ENCODE measurements at regions not wholly inside any gene's neighbourhood (a gene's known extent, or its start where the extent isn't known, plus 50 kb on each side); places are given as distances from the start of the nearest gene placed in this dataset.
"Not testable (repeated sequence)": the region's sequence is repeated elsewhere in the genome, so short reads cannot be mapped to it uniquely, and the experiment has no call there.

GRCh38 chr6:87756858-87757257 is 54.8 kb upstream of the AKIRIN2 start:
- Histone ChIP-seq H3K36me3 (ENCODE audit: control insufficient read depth in 1 of 2, insufficient read depth in 2 of 2, low read length in 2 of 2) (no peaks in the 10 kb centered on the region), H3K27me3 (ENCODE audit: low read depth, low read length) (no peaks in the 10 kb centered on the region), H3K27ac (ENCODE audit: low read length) (no peak overlapping the region), H3K4me3 (ENCODE audit: low read depth in 1 of 2, low read length in 2 of 2) (no peak overlapping the region), H3K4me1 (ENCODE audit: control insufficient read depth in 1 of 2, insufficient read depth in 2 of 2, low read length in 2 of 2) (no peaks in the 10 kb centered on the region), H3K9me3 (ENCODE audit: control insufficient read depth in 1 of 2, low read length in 2 of 2) (no peaks in the 10 kb centered on the region)

DNA sequence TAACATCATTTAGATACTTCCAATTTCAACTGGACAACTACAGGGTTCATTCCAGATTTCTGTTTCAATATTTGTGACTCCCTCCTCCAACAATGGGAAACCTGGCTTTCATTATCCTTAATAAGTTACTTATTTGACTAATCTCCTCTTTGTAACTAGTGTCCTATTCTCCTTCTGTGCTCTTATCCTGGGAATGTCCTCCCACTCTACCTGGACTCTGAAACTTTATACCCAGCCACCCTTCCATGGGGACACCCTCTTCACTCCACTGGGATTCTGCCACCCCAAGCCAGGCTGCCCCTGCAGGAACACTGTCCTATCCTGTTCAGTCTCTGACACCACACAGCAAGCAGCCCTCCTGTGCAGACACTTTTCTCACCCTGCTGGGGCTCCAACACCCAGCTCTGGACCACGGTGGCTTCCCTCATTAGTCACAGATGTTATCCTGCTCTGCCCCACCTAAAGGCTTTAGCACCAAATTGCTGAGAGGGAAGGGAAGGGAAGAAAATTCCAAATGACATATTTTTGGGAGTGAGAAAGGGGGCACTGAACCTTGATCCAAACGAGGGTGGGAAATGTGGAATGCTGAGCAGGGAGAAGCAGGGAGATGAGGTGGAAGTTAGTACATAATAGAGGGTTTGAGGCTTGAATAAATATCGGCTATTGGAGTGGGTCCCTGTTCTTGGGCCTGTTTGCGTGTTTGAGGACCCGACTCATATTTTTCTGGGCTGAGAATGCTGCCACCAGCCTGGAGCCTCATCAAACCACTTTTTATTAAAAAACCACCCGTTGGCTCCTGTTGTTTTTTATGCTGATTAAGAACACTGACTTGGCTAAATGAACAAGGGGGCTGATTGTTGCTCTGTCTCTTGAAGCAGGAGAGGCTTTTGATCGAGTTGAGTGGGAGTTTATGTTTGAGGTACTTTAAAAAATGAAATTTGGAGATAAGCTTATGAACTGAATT is 54.0 kb upstream of the AKIRIN2 start:
- Histone ChIP-seq H3K4me3 (ENCODE audit: low read depth in 1 of 2, low read length in 2 of 2) (no peak overlapping the region), H3K27me3 (ENCODE audit: low read depth, low read length) (no peaks in the 10 kb centered on the region), H3K36me3 (ENCODE audit: control insufficient read depth in 1 of 2, insufficient read depth in 2 of 2, low read length in 2 of 2) (no peaks in the 10 kb centered on the region), H3K4me1 (ENCODE audit: control insufficient read depth in 1 of 2, insufficient read depth in 2 of 2, low read length in 2 of 2) (no peaks in the 10 kb centered on the region), H3K9me3 (ENCODE audit: control insufficient read depth in 1 of 2, low read length in 2 of 2) (no peaks in the 10 kb centered on the region), H3K27ac (ENCODE audit: low read length) (no peak overlapping the region)

DNA sequence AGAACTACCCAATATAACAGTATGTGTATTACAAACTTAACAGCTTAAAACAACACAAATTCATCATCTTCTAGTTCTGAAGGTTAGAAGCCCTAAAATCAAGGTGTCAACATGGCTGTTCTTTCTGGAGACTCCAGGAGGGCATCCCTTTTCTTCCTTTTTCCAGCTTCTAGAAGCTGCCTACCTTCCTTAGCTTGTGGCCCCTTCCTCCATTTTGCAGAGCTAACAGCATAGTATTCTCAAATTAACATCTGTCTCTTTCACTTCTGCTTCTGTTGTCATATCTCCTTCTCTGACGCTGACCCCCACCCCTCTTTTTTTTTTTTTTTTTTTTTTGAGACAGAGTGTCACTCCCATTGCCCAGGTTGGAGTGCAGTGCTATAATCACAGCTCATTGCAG is 52.8 kb upstream of the AKIRIN2 start:
- Histone ChIP-seq H3K27me3 (ENCODE audit: low read depth, low read length) (no peaks in the 10 kb centered on the region), H3K36me3 (ENCODE audit: control insufficient read depth in 1 of 2, insufficient read depth in 2 of 2, low read length in 2 of 2) (no peaks in the 10 kb centered on the region), H3K9me3 (ENCODE audit: control insufficient read depth in 1 of 2, low read length in 2 of 2) (no peaks in the 10 kb centered on the region), H3K27ac (ENCODE audit: low read length) (no peak overlapping the region), H3K4me1 (ENCODE audit: control insufficient read depth in 1 of 2, insufficient read depth in 2 of 2, low read length in 2 of 2) (no peaks in the 10 kb centered on the region), H3K4me3 (ENCODE audit: low read depth in 1 of 2, low read length in 2 of 2) (no peak overlapping the region)

DNA sequence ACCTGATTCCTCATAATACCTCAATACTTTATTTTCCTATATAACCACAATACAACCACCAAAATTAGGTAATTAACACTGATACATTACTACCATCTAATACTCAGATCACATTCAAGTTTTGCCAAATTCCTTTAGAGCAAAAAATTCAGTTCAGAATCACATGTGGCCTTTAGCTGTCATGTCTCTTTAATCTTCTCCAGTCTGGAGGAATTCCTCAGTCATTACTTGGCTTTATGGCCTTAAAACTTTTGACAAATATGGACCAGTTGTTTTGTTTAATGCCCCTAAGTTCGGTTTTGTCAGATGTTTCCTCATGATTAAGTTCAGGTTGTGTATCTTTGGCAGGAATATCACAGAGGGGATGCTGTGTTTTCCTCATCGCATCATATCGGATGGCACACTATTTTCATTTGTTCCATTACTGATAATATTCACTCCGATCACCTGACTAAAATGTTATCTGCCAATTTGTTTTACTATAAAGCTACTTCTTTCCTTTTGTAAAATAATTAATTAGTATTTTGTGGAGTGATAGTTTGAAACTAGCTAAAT is 51.2 kb upstream of the AKIRIN2 start:
- no peaks in the 10 kb centered on the region for H3K27me3 ChIP-seq (ENCODE audit: low read depth, low read length)
- no peak overlapping the region for H3K27ac ChIP-seq (ENCODE audit: low read length)
- no peaks in the 10 kb centered on the region for H3K36me3 ChIP-seq (ENCODE audit: control insufficient read depth in 1 of 2, insufficient read depth in 2 of 2, low read length in 2 of 2)
- no peaks in the 10 kb centered on the region for H3K4me1 ChIP-seq (ENCODE audit: control insufficient read depth in 1 of 2, insufficient read depth in 2 of 2, low read length in 2 of 2)
- no peaks in the 10 kb centered on the region for H3K9me3 ChIP-seq (ENCODE audit: control insufficient read depth in 1 of 2, low read length in 2 of 2)
- H3K4me3 ChIP-seq (ENCODE audit: low read depth in 1 of 2, low read length in 2 of 2) = no peak overlapping the region

DNA sequence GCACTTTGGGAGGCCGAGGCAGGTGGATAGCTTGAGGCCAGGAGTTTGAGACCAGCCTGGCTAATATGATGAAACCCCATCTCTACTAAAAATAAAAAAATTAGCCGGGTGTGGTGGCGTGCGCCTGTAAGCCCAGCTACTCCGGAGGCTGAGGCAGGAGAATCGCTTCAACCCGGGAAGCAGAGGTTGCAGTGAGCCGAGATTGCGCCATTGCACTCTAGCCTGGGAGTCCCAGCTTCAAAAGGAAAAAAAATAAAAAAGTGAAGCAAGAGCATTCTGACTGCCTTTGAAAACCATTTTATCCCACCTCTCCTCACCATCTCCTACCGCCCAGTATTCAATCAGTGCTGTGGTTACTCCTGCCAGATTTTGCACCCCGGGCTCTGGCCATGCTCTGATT is 50.5 kb upstream of the AKIRIN2 start:
- H3K4me1 ChIP-seq (ENCODE audit: control insufficient read depth in 1 of 2, insufficient read depth in 2 of 2, low read length in 2 of 2); H3K36me3 ChIP-seq (ENCODE audit: control insufficient read depth in 1 of 2, insufficient read depth in 2 of 2, low read length in 2 of 2); H3K9me3 ChIP-seq (ENCODE audit: control insufficient read depth in 1 of 2, low read length in 2 of 2); H3K27me3 ChIP-seq (ENCODE audit: low read depth, low read length); H3K4me3 ChIP-seq (ENCODE audit: low read depth in 1 of 2, low read length in 2 of 2); H3K27ac ChIP-seq (ENCODE audit: low read length): not testable (repeated sequence)
